ENCODE measurements at regions not wholly inside any gene's neighbourhood (a gene's known extent, or its start where the extent isn't known, plus 50 kb on each side); places are given as distances from the start of the nearest gene placed in this dataset.
"Not testable (repeated sequence)": the region's sequence is repeated elsewhere in the genome, so short reads cannot be mapped to it uniquely, and the experiment has no call there.

- DNase-seq: no peak
Measured at GRCh38 chrX:99077099-99077498, 1333.0 kb downstream of the PCDH19 start.

GRCh38 chrX:99073551-99073950 lies 1336.5 kb downstream of the PCDH19 start:
- no peak for DNase-seq

GRCh38 chrX:99051639-99052038 lies 1358.4 kb downstream of the PCDH19 start:
- no peak for DNase-seq

- DNase-seq: no peak
Measured at GRCh38 chrX:99033226-99033901, 1376.7 kb downstream of the PCDH19 start.

GRCh38 chrX:99010957-99011356 lies 1399.1 kb downstream of the PCDH19 start:
- no peak for DNase-seq

GRCh38 chrX:99001286-99001685 lies 1408.8 kb downstream of the PCDH19 start:
- DNase-seq: no peak

GRCh38 chrX:98962996-98963395 lies 1447.1 kb downstream of the PCDH19 start:
- no peak for DNase-seq

GRCh38 chrX:98956014-98956413 lies 1454.1 kb downstream of the PCDH19 start:
- DNase-seq: no peak

GRCh38 chrX:98939456-98939855 lies 1470.6 kb downstream of the PCDH19 start:
- no peak for DNase-seq

GRCh38 chrX:98931216-98931615 lies 1478.9 kb downstream of the PCDH19 start:
- DNase-seq: no peak

- no peak for DNase-seq
Measured at GRCh38 chrX:98924511-98924910, 1485.6 kb downstream of the PCDH19 start.

GRCh38 chrX:98897191-98897590 lies 1512.9 kb downstream of the PCDH19 start:
- no peak for DNase-seq

- not testable (repeated sequence) for DNase-seq
Measured at GRCh38 chrX:98850639-98851038, 1559.4 kb downstream of the PCDH19 start.

Measured in NCI-H774 (cell line).